Neural cell (in vitro differentiated cells): ENCODE measurements at regions not wholly inside any gene's neighbourhood (a gene's known extent, or its start where the extent isn't known, plus 50 kb on each side); places are given as distances from the start of the nearest gene placed in this dataset.

Experiments used
- CTCF ChIP-seq: fragments of 450-650 bp; IDR thresholded peaks from 2 replicates; pipeline ENCODE4 v1.5.1; 2014; ENCODE audit warnings: antibody characterized with exemption, mild to moderate bottlenecking, moderate library complexity; ENCODE audit not compliant: poor library complexity, severe bottlenecking
- EP300 ChIP-seq: fragments of 450-650 bp; conservative IDR thresholded peaks from 2 replicates; pipeline ENCODE4 v1.6.1; 2014; ENCODE audit warnings: antibody characterized with exemption, mild to moderate bottlenecking, moderate library complexity; ENCODE audit not compliant: poor library complexity, severe bottlenecking

- TF ChIP-seq CTCF, result no peak
- no peak for TF ChIP-seq EP300
Observed at GRCh38 chr11:122487669-122488068, 167.9 kb upstream of the UBASH3B start.
